ENCODE measurements at regions not wholly inside any gene's neighbourhood (a gene's known extent, or its start where the extent isn't known, plus 50 kb on each side); places are given as distances from the start of the nearest gene placed in this dataset.

- no peaks in the 10 kb centered on the region for H3K79me2 ChIP-seq (ENCODE audit: insufficient read depth, low read length)
- no peaks in the 10 kb centered on the region for H4K20me1 ChIP-seq (ENCODE audit: insufficient read depth, low read length, poor library complexity, severe bottlenecking)
- H3K4me3 ChIP-seq (ENCODE audit: low read length, poor library complexity, severe bottlenecking), result no peak overlapping the region
- no peak overlapping the region for H2AFZ ChIP-seq (ENCODE audit: low read length)
- no peaks in the 10 kb centered on the region for H3K4me1 ChIP-seq (ENCODE audit: insufficient read depth, low read length, poor library complexity, severe bottlenecking)
- no peaks in the 10 kb centered on the region for H3K9me3 ChIP-seq (ENCODE audit: insufficient read depth, low read depth, low read length)
- no peak overlapping the region for H3K9ac ChIP-seq (ENCODE audit: low read depth, low read length, poor library complexity, severe bottlenecking)
- H3K4me2 ChIP-seq (ENCODE audit: low read depth, low read length, poor library complexity, severe bottlenecking), result no peak overlapping the region
- TF ChIP-seq CTCF (conservative IDR thresholded peaks at IDR 0.05; ENCODE audit: low read length) (no peak), EZH2phosphoT487 (IDR thresholded peaks at IDR 0.05; ENCODE audit: borderline replicate concordance) (no peak)
- no peaks in the 10 kb centered on the region for H3K27me3 ChIP-seq (ENCODE audit: insufficient read depth, low read length, poor library complexity, severe bottlenecking)
- no peaks in the 10 kb centered on the region for H3K9me2 ChIP-seq (replicated peaks; ENCODE audit: low read depth, low read length)
- no peaks in the 10 kb centered on the region for H3F3A ChIP-seq (ENCODE audit: low read depth)
- no peaks in the 10 kb centered on the region for H3K36me3 ChIP-seq (ENCODE audit: insufficient read depth, low read length)
Measured at GRCh38 chr3:154657218-154657617, 227.2 kb upstream of the GPR149 start.

DNA sequence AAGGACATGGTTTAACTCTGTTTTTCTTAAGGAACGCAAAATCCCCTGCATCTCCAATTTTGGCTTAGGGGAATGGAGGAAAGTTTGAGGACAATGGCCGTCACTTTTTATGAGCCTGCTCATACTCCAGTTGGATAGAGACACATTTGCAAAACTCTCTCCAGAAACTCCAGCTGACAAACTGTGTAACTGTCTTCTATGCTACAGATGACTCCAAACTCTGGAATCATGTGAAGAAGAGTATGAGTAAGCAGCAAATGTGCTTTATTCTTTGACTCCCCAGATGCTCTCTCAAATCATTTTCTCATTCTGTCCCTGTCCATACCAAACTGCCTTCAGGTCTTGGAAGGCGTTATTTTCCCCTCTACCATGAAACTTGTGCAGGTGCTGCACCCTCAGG lies 226.5 kb upstream of the GPR149 start:
- Histone ChIP-seq H3F3A (ENCODE audit: low read depth) (no peaks in the 10 kb centered on the region), H3K4me3 (ENCODE audit: low read length, poor library complexity, severe bottlenecking) (no peak overlapping the region), H3K27me3 (ENCODE audit: insufficient read depth, low read length, poor library complexity, severe bottlenecking) (no peaks in the 10 kb centered on the region), H3K79me2 (ENCODE audit: insufficient read depth, low read length) (no peaks in the 10 kb centered on the region), H4K20me1 (ENCODE audit: insufficient read depth, low read length, poor library complexity, severe bottlenecking) (no peaks in the 10 kb centered on the region), H3K9me2 (replicated peaks; ENCODE audit: low read depth, low read length) (no peaks in the 10 kb centered on the region), H3K4me2 (ENCODE audit: low read depth, low read length, poor library complexity, severe bottlenecking) (no peak overlapping the region), H3K4me1 (ENCODE audit: insufficient read depth, low read length, poor library complexity, severe bottlenecking) (no peaks in the 10 kb centered on the region), H3K36me3 (ENCODE audit: insufficient read depth, low read length) (no peaks in the 10 kb centered on the region), H2AFZ (ENCODE audit: low read length) (no peak overlapping the region), H3K9me3 (ENCODE audit: insufficient read depth, low read depth, low read length) (no peaks in the 10 kb centered on the region), H3K9ac (ENCODE audit: low read depth, low read length, poor library complexity, severe bottlenecking) (no peak overlapping the region)
- TF ChIP-seq CTCF (conservative IDR thresholded peaks at IDR 0.05; ENCODE audit: low read length) (no peak), EZH2phosphoT487 (IDR thresholded peaks at IDR 0.05; ENCODE audit: borderline replicate concordance) (no peak)

GRCh38 chr3:154642145-154642544 lies 212.2 kb upstream of the GPR149 start:
- Histone ChIP-seq H2AFZ (ENCODE audit: low read length) (peak overlapping the region; percentile 5; the same call in 1 of the 2 replicates), H3K4me3 (ENCODE audit: low read length, poor library complexity, severe bottlenecking) (no peak overlapping the region), H3K27me3 (ENCODE audit: insufficient read depth, low read length, poor library complexity, severe bottlenecking) (no peaks in the 10 kb centered on the region), H3K4me2 (ENCODE audit: low read depth, low read length, poor library complexity, severe bottlenecking) (no peak overlapping the region), H3K9me3 (ENCODE audit: insufficient read depth, low read depth, low read length) (no peaks in the 10 kb centered on the region), H3K9ac (ENCODE audit: low read depth, low read length, poor library complexity, severe bottlenecking) (no peak overlapping the region), H3K79me2 (ENCODE audit: insufficient read depth, low read length) (no peaks in the 10 kb centered on the region), H3F3A (ENCODE audit: low read depth) (no peaks in the 10 kb centered on the region), H3K9me2 (replicated peaks; ENCODE audit: low read depth, low read length) (no peaks in the 10 kb centered on the region), H4K20me1 (ENCODE audit: insufficient read depth, low read length, poor library complexity, severe bottlenecking) (no peaks in the 10 kb centered on the region), H3K4me1 (ENCODE audit: insufficient read depth, low read length, poor library complexity, severe bottlenecking) (no peaks in the 10 kb centered on the region), H3K36me3 (ENCODE audit: insufficient read depth, low read length) (no peaks in the 10 kb centered on the region)
- TF ChIP-seq CTCF (conservative IDR thresholded peaks at IDR 0.05; ENCODE audit: low read length), result no peak
- TF ChIP-seq EZH2phosphoT487 (IDR thresholded peaks at IDR 0.05; ENCODE audit: borderline replicate concordance), result no peak
